Left lung (tissue), 4 donors: ENCODE measurements at regions not wholly inside any gene's neighbourhood (a gene's known extent, or its start where the extent isn't known, plus 50 kb on each side); places are given as distances from the start of the nearest gene placed in this dataset.

Source experiments
- ATAC-seq: fragments of 200-7000 bp; cut with Tn5 transposase; one replicate; pipeline ENCODE4 v1.9.1; 2020; ENCODE audit warnings: moderate library complexity
- DNase-seq, 4 donors: peaks; one replicate each; pipeline ENCODE4 v3.0.0-alpha.2; 2013 to 2020
- H3K27ac ChIP-seq, 2 donors: fragments of 200-600 bp; sonication (generic) in 1 of 2; one replicate each; pipeline versions ENCODE4 v1.5.0 to v1.8.0; 2020 to 2021
- H3K27me3 ChIP-seq, 2 donors: fragments of 200-600 bp; sonication (generic) in 1 of 2; one replicate each; pipeline versions ENCODE4 v1.5.0 to v1.8.0; 2020 to 2021
- H3K36me3 ChIP-seq, 2 donors: fragments of 200-600 bp; sonication (generic) in 1 of 2; one replicate each; pipeline versions ENCODE4 v1.5.0 to v1.8.0; 2020 to 2021
- H3K4me1 ChIP-seq, 2 donors: fragments of 200-600 bp; one replicate each; pipeline ENCODE4 v1.8.0; 2021
- H3K4me3 ChIP-seq, 2 donors: fragments of 200-600 bp; sonication (generic) in 1 of 2; one replicate each; pipeline versions ENCODE4 v1.5.0 to v1.8.0; 2020 to 2021; ENCODE audit warnings: mild to moderate bottlenecking in 1 of 2
- H3K9me3 ChIP-seq, 2 donors: fragments of 200-600 bp; sonication (generic) in 1 of 2; one replicate each; pipeline versions ENCODE4 v1.5.0 to v1.8.0; 2020 to 2021
- CTCF ChIP-seq, 2 donors: fragments of 200-600 bp; sonication (generic) in 1 of 2; IDR thresholded peaks; one replicate each; pipeline versions ENCODE4 v1.5.0 to v1.8.0; 2021; ENCODE audit warnings: antibody characterized with exemption in 2 of 2
- intact Hi-C, 2 donors: fragments of 100-400 bp; cut with DNase I; formaldehyde crosslinking; loops; one replicate each; pipeline versions ENCODE4 v1.11.2 to v1.14.2; 2022
- donor health status: DM: no; HTN: yes; CAD: no.
- donor health status: DM: no; HTN: no; CAD: no.

GRCh38 chr2:7952046-7952745 is 729.7 kb upstream of the ID2 start:
- H3K36me3 ChIP-seq = no peaks in the 10 kb centered on the region
- intact Hi-C loops = no loop called here
- no peaks in the 10 kb centered on the region for H3K4me1 ChIP-seq
- no peak overlapping the region for H3K27ac ChIP-seq
- DNase-seq = peak in 1 of 4 donors; percentile 35
- no peak for TF ChIP-seq CTCF (IDR thresholded peaks at IDR 0.05)
- no peaks in the 10 kb centered on the region for H3K27me3 ChIP-seq
- H3K9me3 ChIP-seq = no peaks in the 10 kb centered on the region
- H3K4me3 ChIP-seq = no peak overlapping the region
- no peak for ATAC-seq

- no peaks in the 10 kb centered on the region for H3K36me3 ChIP-seq
- no peaks in the 10 kb centered on the region for H3K9me3 ChIP-seq
- H3K27ac ChIP-seq = no peak overlapping the region
- H3K27me3 ChIP-seq = no peaks in the 10 kb centered on the region
- H3K4me3 ChIP-seq = no peak overlapping the region
- no peak for TF ChIP-seq CTCF (IDR thresholded peaks at IDR 0.05)
- DNase-seq (no peak), ATAC-seq (no peak)
- no peaks in the 10 kb centered on the region for H3K4me1 ChIP-seq
- intact Hi-C loops = no loop called here
Measured at GRCh38 chr2:7953195-7953594, 728.7 kb upstream of the ID2 start.

- Histone ChIP-seq H3K36me3 (no peaks in the 10 kb centered on the region), H3K4me1 (no peaks in the 10 kb centered on the region), H3K9me3 (no peaks in the 10 kb centered on the region), H3K4me3 (no peak overlapping the region), H3K27ac (no peak overlapping the region), H3K27me3 (no peaks in the 10 kb centered on the region)
- intact Hi-C loops = no loop called here
- TF ChIP-seq CTCF (IDR thresholded peaks at IDR 0.05) = no peak
- no peak for ATAC-seq
- DNase-seq = no peak
Measured at GRCh38 chr2:7954234-7954633, 727.6 kb upstream of the ID2 start.

- DNase-seq (no peak), ATAC-seq (no peak)
- TF ChIP-seq CTCF (IDR thresholded peaks at IDR 0.05) = no peak
- no peaks in the 10 kb centered on the region for H3K4me1 ChIP-seq
- no peaks in the 10 kb centered on the region for H3K9me3 ChIP-seq
- H3K36me3 ChIP-seq = no peaks in the 10 kb centered on the region
- H3K27ac ChIP-seq = no peak overlapping the region
- intact Hi-C loops = no loop called here
- no peak overlapping the region for H3K4me3 ChIP-seq
- no peaks in the 10 kb centered on the region for H3K27me3 ChIP-seq
Measured at GRCh38 chr2:7956126-7956689, 725.6 kb upstream of the ID2 start.

GRCh38 chr2:7961550-7961949 is 720.3 kb upstream of the ID2 start:
- DNase-seq (no peak), ATAC-seq (no peak)
- Histone ChIP-seq H3K4me1 (no peaks in the 10 kb centered on the region), H3K27ac (no peak overlapping the region), H3K9me3 (no peaks in the 10 kb centered on the region), H3K36me3 (no peaks in the 10 kb centered on the region), H3K4me3 (no peak overlapping the region), H3K27me3 (no peaks in the 10 kb centered on the region)
- TF ChIP-seq CTCF (IDR thresholded peaks at IDR 0.05) = no peak
- intact Hi-C loops = no loop called here
